ENCODE measurements at regions not wholly inside any gene's neighbourhood (a gene's known extent, or its start where the extent isn't known, plus 50 kb on each side); places are given as distances from the start of the nearest gene placed in this dataset.

DNA sequence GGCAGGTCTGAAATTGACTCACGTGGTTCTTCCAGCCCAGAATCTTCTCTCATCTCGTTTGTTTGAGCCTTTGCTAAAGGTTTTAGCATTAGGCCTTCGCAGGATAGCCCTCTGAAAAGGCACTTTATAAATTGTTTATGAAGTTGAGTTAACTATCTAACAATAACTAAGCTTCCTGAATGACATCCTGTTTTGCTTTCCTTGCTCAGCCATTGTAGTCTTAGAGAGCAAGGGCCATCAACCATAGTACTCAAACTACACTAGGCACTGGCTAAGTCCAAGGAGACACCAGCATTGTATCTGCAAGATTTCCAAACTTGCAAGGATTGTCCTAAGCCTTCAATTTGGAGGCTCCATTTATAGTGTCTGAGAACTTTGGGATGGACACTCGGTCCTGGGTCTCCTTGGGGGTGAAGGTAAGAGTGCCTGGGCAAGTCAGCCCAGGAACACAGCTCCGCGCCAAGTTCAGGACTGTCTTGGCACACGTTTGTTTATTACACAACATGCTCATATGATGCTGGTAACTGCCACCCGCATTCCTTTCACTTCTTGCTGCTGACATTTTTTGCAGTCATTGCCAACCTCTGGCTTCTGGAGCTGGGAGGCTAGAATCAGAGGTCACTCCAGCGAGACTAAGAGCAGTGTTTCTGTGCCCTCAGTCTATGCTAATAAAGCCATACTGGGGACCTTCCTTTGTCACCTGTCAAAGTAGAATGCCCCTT lies 151.1 kb downstream of the ESM1 start:
- TF ChIP-seq GATA3 (IDR thresholded peaks at IDR 0.05; ENCODE audit: low read depth, low read length), result no peak
- TF ChIP-seq GATA2 (IDR thresholded peaks at IDR 0.05; ENCODE audit: low read depth, low read length), result no peak
